Upper lobe of left lung (tissue), 6 donors: ENCODE measurements at regions not wholly inside any gene's neighbourhood (a gene's known extent, or its start where the extent isn't known, plus 50 kb on each side); places are given as distances from the start of the nearest gene placed in this dataset.

Source experiments
- ATAC-seq, 2 donors: fragments of 200-7000 bp; cut with Tn5 transposase; one replicate each; pipeline ENCODE4 v1.9.1; 2022; ENCODE audit warnings: mild to moderate bottlenecking in 2 of 2, moderate library complexity in 2 of 2; ENCODE audit not compliant: low FRiP score in 2 of 2
- DNase-seq, 2 donors: peaks; one replicate each; pipeline ENCODE4 v3.0.0-alpha.2; 2019 to 2020
- H3K27ac ChIP-seq, 4 donors: fragments of 200-600 bp; sonication (generic); one replicate each; pipeline ENCODE4 v1.5.1; 2016 to 2019
- H3K27me3 ChIP-seq, 4 donors: fragments of 200-600 bp; sonication (generic); one replicate each; pipeline ENCODE4 v1.5.1; 2017 to 2019
- H3K36me3 ChIP-seq, 4 donors: fragments of 200-600 bp; sonication (generic); one replicate each; pipeline ENCODE4 v1.5.1; 2016 to 2019
- H3K4me1 ChIP-seq, 4 donors: fragments of 200-600 bp; sonication (generic); one replicate each; pipeline ENCODE4 v1.5.1; 2018 to 2019
- H3K4me3 ChIP-seq, 4 donors: fragments of 200-600 bp; sonication (generic); one replicate each; pipeline ENCODE4 v1.5.1; 2017 to 2019; ENCODE audit warnings: mild to moderate bottlenecking in 2 of 4, moderate library complexity in 1 of 4
- H3K9me3 ChIP-seq, 4 donors: fragments of 200-600 bp; sonication (generic); one replicate each; pipeline ENCODE4 v1.5.1; 2018 to 2019
- EP300 ChIP-seq, 4 donors: sonication (generic); formaldehyde crosslinking; IDR thresholded peaks; one replicate each; pipeline ENCODE4 v1.5.1; 2017; ENCODE audit warnings: antibody characterized with exemption in 4 of 4, control low read depth in 2 of 4
- POLR2A ChIP-seq, 4 donors: fragments of 450-650 bp; IDR thresholded peaks; one replicate each; pipeline ENCODE4 v1.5.1; 2016 to 2017; ENCODE audit warnings: antibody characterized with exemption in 4 of 4, mild to moderate bottlenecking in 2 of 4
- POLR2AphosphoS5 ChIP-seq, 2 donors: sonication (generic); formaldehyde crosslinking; IDR thresholded peaks; one replicate each; pipeline ENCODE4 v1.5.1; 2017; ENCODE audit warnings: antibody characterized with exemption in 2 of 2
- WGBS, 2 donors: methylation state at CpG; one replicate each; pipeline ENCODE4 v1.1.5; 2017 to 2018; 5-methylcytosine and 5-hydroxymethylcytosine counted together
- TF ChIP-seq, protein P1 (sequence below), 6 experiments: fragments of 450-650 bp in 4 of 6; fragments of 200-600 bp in 2 of 6; sonication (generic) in 2 of 6; IDR thresholded peaks; one replicate each; pipeline ENCODE4 v1.5.1; 2016 to 2019; ENCODE audit warnings: antibody characterized with exemption in 6 of 6
- donor health status: DM: no; HTN: no; CAD: no; lungs with moderate emphysema.
- donor health status: DM: no; HTN: yes; CAD: no; lungs with severe emphysema.

DNA sequence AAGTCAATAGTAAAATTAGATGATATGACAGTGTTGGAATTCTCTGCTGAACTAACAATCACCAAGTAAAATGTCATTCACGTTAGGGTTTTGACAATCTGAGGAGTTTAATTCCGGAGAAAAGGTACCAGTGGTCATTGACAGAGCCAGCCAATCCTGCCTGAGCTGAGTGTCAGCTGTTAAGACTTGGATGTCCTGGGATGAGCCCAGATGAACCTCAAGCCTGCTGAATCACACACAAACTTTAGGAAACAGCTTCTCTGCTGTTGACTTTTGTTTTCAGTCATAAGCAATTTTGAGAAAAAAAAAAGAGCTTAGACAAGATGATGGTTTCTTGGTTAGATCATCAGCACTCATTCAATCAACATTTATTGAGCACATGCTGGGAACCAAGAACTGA lies 600.0 kb upstream of the SLC39A10 start:
- Histone ChIP-seq H3K4me1 (no peaks in the 10 kb centered on the region), H3K9me3 (no peaks in the 10 kb centered on the region), H3K4me3 (no peak overlapping the region), H3K36me3 (no peaks in the 10 kb centered on the region), H3K27me3 (no peaks in the 10 kb centered on the region), H3K27ac (no peak overlapping the region)
- 58 to 72% methylated on average over 2 of the region's 2 CpGs for WGBS, 2 donors
- DNase-seq, result no peak
- ATAC-seq, result no peak
- TF ChIP-seq EP300 (IDR thresholded peaks at IDR 0.05) (no peak), POLR2AphosphoS5 (IDR thresholded peaks at IDR 0.05) (no peak), POLR2A (IDR thresholded peaks at IDR 0.05) (no peak)
- TF ChIP-seq, protein P1, sequence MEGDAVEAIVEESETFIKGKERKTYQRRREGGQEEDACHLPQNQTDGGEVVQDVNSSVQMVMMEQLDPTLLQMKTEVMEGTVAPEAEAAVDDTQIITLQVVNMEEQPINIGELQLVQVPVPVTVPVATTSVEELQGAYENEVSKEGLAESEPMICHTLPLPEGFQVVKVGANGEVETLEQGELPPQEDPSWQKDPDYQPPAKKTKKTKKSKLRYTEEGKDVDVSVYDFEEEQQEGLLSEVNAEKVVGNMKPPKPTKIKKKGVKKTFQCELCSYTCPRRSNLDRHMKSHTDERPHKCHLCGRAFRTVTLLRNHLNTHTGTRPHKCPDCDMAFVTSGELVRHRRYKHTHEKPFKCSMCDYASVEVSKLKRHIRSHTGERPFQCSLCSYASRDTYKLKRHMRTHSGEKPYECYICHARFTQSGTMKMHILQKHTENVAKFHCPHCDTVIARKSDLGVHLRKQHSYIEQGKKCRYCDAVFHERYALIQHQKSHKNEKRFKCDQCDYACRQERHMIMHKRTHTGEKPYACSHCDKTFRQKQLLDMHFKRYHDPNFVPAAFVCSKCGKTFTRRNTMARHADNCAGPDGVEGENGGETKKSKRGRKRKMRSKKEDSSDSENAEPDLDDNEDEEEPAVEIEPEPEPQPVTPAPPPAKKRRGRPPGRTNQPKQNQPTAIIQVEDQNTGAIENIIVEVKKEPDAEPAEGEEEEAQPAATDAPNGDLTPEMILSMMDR (IDR thresholded peaks at IDR 0.05), result no peak

DNA sequence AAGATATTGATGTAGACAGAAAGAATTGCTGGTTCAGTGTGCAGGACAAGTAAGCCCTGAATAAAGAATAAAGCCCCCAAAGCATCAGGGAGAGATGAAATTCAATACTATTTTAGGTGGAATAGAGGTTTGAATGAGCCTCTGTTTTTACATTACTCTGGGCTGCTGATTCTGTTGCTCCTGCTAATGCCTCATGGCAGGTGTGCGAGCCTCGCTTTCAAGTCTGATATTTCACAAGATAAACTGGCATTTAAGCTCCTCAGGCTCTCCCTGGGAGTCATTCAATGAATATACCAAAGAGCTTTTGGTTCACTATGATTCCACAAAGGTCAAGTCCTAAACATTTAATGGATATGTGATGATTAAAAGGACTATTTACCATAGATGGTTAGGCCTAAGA lies 601.0 kb upstream of the SLC39A10 start:
- Histone ChIP-seq H3K27me3 (no peaks in the 10 kb centered on the region), H3K9me3 (no peaks in the 10 kb centered on the region), H3K4me1 (no peaks in the 10 kb centered on the region), H3K4me3 (no peak overlapping the region), H3K27ac (no peak overlapping the region), H3K36me3 (no peaks in the 10 kb centered on the region)
- WGBS, 2 donors, result 78 to 94% methylated on average over 2 of the region's 2 CpGs
- ATAC-seq (no peak), DNase-seq (no peak)
- TF ChIP-seq EP300 (IDR thresholded peaks at IDR 0.05), result no peak
- TF ChIP-seq, protein P1 (IDR thresholded peaks at IDR 0.05), result no peak
- TF ChIP-seq POLR2AphosphoS5 (IDR thresholded peaks at IDR 0.05), result no peak
- no peak for TF ChIP-seq POLR2A (IDR thresholded peaks at IDR 0.05)

GRCh38 chr2:195051401-195051800 lies 605.6 kb upstream of the SLC39A10 start:
- H3K9me3 ChIP-seq, result no peaks in the 10 kb centered on the region
- no peaks in the 10 kb centered on the region for H3K36me3 ChIP-seq
- DNase-seq (no peak), ATAC-seq (no peak)
- no peaks in the 10 kb centered on the region for H3K4me1 ChIP-seq
- TF ChIP-seq POLR2AphosphoS5 (IDR thresholded peaks at IDR 0.05), result no peak
- no peak for TF ChIP-seq EP300 (IDR thresholded peaks at IDR 0.05)
- TF ChIP-seq POLR2A (IDR thresholded peaks at IDR 0.05), result no peak
- TF ChIP-seq, protein P1 (IDR thresholded peaks at IDR 0.05), result no peak
- H3K27me3 ChIP-seq, result no peaks in the 10 kb centered on the region
- no peak overlapping the region for H3K27ac ChIP-seq
- no peak overlapping the region for H3K4me3 ChIP-seq

DNA sequence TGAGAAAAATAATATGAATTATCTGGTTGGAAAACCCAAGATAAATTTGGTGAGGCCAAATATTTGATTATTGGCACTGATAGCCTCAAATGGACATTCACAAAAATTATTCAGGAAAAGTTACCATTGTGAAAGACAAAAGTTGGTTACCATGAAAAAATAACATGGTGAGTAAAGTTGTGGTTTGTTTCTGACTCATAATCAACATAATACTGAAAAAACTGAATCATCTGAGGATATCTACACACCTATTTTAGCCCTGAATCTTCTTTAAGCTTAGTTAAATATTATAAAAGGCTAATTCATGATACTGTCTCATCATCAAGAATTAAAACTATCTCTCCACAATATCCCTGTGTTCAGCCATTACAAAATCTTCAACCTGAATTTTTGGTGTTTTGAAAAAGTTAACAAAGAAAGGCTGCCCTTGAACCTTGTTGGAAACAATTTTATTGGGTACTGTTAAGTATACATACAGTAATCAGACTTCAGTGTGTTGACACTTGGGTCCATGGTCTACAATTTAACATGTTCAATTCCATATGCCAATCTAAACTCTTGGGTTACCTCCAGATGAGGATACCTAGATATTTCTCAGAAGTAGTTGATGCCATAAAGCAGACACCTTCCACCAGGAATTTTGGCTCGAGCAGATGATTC lies 607.5 kb upstream of the SLC39A10 start:
- no peaks in the 10 kb centered on the region for H3K9me3 ChIP-seq
- H3K36me3 ChIP-seq, result no peaks in the 10 kb centered on the region
- DNase-seq (no peak), ATAC-seq (no peak)
- H3K27ac ChIP-seq, result no peak overlapping the region
- no peak overlapping the region for H3K4me3 ChIP-seq
- no peaks in the 10 kb centered on the region for H3K27me3 ChIP-seq
- 81 to 90% methylated on average over 1 of the region's 1 CpG for WGBS, 2 donors
- H3K4me1 ChIP-seq, result no peaks in the 10 kb centered on the region
- no peak for TF ChIP-seq POLR2A (IDR thresholded peaks at IDR 0.05)
- no peak for TF ChIP-seq POLR2AphosphoS5 (IDR thresholded peaks at IDR 0.05)
- TF ChIP-seq EP300 (IDR thresholded peaks at IDR 0.05), result no peak

- WGBS, 2 donors, result 81 to 85% methylated on average over 2 of the region's 2 CpGs
- ATAC-seq, result no peak
- no peaks in the 10 kb centered on the region for H3K4me1 ChIP-seq
Observed at GRCh38 chr2:195047955-195048354, 609.1 kb upstream of the SLC39A10 start.

More at GRCh38 chr2:195047955-195048354, 609.1 kb upstream of the SLC39A10 start:
- DNase-seq, result no peak
- Histone ChIP-seq H3K9me3 (no peaks in the 10 kb centered on the region), H3K27me3 (no peaks in the 10 kb centered on the region), H3K27ac (no peak overlapping the region), H3K36me3 (no peaks in the 10 kb centered on the region), H3K4me3 (no peak overlapping the region)
- TF ChIP-seq EP300 (IDR thresholded peaks at IDR 0.05) (no peak), POLR2AphosphoS5 (IDR thresholded peaks at IDR 0.05) (no peak), POLR2A (IDR thresholded peaks at IDR 0.05) (no peak)
- TF ChIP-seq, protein P1 (IDR thresholded peaks at IDR 0.05), result no peak
